DND-41 (cell line): ENCODE measurements at regions not wholly inside any gene's neighbourhood (a gene's known extent, or its start where the extent isn't known, plus 50 kb on each side); places are given as distances from the start of the nearest gene placed in this dataset.

ENCODE experiments used
- ATAC-seq: fragments of 200-7000 bp; cut with Tn5 transposase; 3 replicates; pipeline ENCODE4 v1.9.1; 2021; ENCODE audit warnings: low read depth; ENCODE audit not compliant: insufficient read depth
- DNase-seq: peaks from one replicate; pipeline ENCODE4 v3.0.0-alpha.2; 2020
- H2AFZ ChIP-seq: 2 replicates; pipeline ENCODE4 v1.6.0; 2012; ENCODE audit warnings: low read depth, low read length
- H3K27ac ChIP-seq: 2 replicates; pipeline ENCODE4 v1.5.1; 2012; ENCODE audit warnings: low read length, inconsistent platforms
- H3K27me3 ChIP-seq: fragments of 200-600 bp; sonication (generic); 2 replicates; pipeline ENCODE4 v1.6.0; 2012; ENCODE audit warnings: low read length, mild to moderate bottlenecking, inconsistent platforms; ENCODE audit not compliant: insufficient read depth, poor library complexity
- H3K36me3 ChIP-seq: 2 replicates; pipeline ENCODE4 v1.5.1; 2012; ENCODE audit warnings: low read length, inconsistent platforms; ENCODE audit not compliant: insufficient read depth
- H3K4me1 ChIP-seq: 2 replicates; pipeline ENCODE4 v1.5.1; 2012; ENCODE audit warnings: mild to moderate bottlenecking, low read length; ENCODE audit not compliant: insufficient read depth
- H3K4me2 ChIP-seq: 2 replicates; pipeline ENCODE4 v1.6.0; 2012; ENCODE audit warnings: mild to moderate bottlenecking, moderate library complexity, low read length, inconsistent platforms; ENCODE audit not compliant: insufficient read depth
- H3K4me3 ChIP-seq, 2 experiments: fragments of 200-600 bp in 1 of 2; shearing (Covaris generic) in 1 of 2; 2 replicates each; pipeline ENCODE4 v1.5.1; 2012 to 2016; ENCODE audit warnings: inconsistent platforms in 2 of 2, low read length in 2 of 2, mild to moderate bottlenecking in 2 of 2, low read depth in 1 of 2, moderate library complexity in 1 of 2
- H3K79me2 ChIP-seq: 2 replicates; pipeline ENCODE4 v1.6.0; 2012; ENCODE audit warnings: low read length, inconsistent platforms; ENCODE audit not compliant: insufficient read depth
- H3K9ac ChIP-seq: 2 replicates; pipeline ENCODE4 v1.6.0; 2012; ENCODE audit warnings: low read depth, mild to moderate bottlenecking, inconsistent platforms, low read length, moderate library complexity
- H3K9me3 ChIP-seq: 2 replicates; pipeline ENCODE4 v1.5.1; 2012; ENCODE audit warnings: low read length, moderate library complexity, mild to moderate bottlenecking, inconsistent platforms; ENCODE audit not compliant: insufficient read depth, severe bottlenecking
- H4K20me1 ChIP-seq: 2 replicates; pipeline ENCODE4 v1.6.0; 2012; ENCODE audit warnings: low read length; ENCODE audit not compliant: insufficient read depth
- CTCF ChIP-seq: IDR thresholded peaks from 2 replicates; pipeline ENCODE4 v1.5.1; 2012; ENCODE audit warnings: borderline replicate concordance, low read length, moderate library complexity, mild to moderate bottlenecking; ENCODE audit not compliant: poor library complexity, severe bottlenecking; ENCODE audit errors: extremely low read depth
- EZH2 ChIP-seq: IDR thresholded peaks from 3 replicates; pipeline ENCODE4 v1.6.1; 2012; ENCODE audit warnings: borderline replicate concordance, low read depth, mild to moderate bottlenecking, moderate library complexity, low read length, inconsistent platforms; ENCODE audit not compliant: severe bottlenecking

- Histone ChIP-seq H3K4me3 (no peak overlapping the region), H3K36me3 (no peaks in the 10 kb centered on the region), H3K4me2 (no peak overlapping the region), H3K79me2 (no peaks in the 10 kb centered on the region), H4K20me1 (no peaks in the 10 kb centered on the region), H2AFZ (no peak overlapping the region), H3K9me3 (no peaks in the 10 kb centered on the region), H3K27ac (no peak overlapping the region), H3K9ac (no peak overlapping the region), H3K4me1 (no peaks in the 10 kb centered on the region), H3K27me3 (no peaks in the 10 kb centered on the region)
- TF ChIP-seq EZH2 (no peak), CTCF (no peak)
- ATAC-seq (no peak), DNase-seq (no peak)
Observed at GRCh38 chr6:79302341-79302740, 67.9 kb upstream of the HMGN3 start.

GRCh38 chr6:79301290-79301689 lies 66.8 kb upstream of the HMGN3 start:
- no peaks in the 10 kb centered on the region for H3K9me3 ChIP-seq
- H4K20me1 ChIP-seq = no peaks in the 10 kb centered on the region
- no peak for DNase-seq
- ATAC-seq = no peak
- no peaks in the 10 kb centered on the region for H3K4me1 ChIP-seq
- H3K27me3 ChIP-seq = no peaks in the 10 kb centered on the region
- no peaks in the 10 kb centered on the region for H3K36me3 ChIP-seq
- no peak overlapping the region for H3K4me2 ChIP-seq
- H3K9ac ChIP-seq = no peak overlapping the region
- no peak for TF ChIP-seq EZH2
- no peak for TF ChIP-seq CTCF
- H3K79me2 ChIP-seq = no peaks in the 10 kb centered on the region
- H3K27ac ChIP-seq = no peak overlapping the region
- H3K4me3 ChIP-seq = no peak overlapping the region
- H2AFZ ChIP-seq = no peak overlapping the region

GRCh38 chr6:79296211-79296610 lies 61.7 kb upstream of the HMGN3 start:
- no peaks in the 10 kb centered on the region for H3K4me1 ChIP-seq
- no peaks in the 10 kb centered on the region for H3K79me2 ChIP-seq
- no peak for ATAC-seq
- H3K9ac ChIP-seq = no peak overlapping the region
- H2AFZ ChIP-seq = no peak overlapping the region
- H4K20me1 ChIP-seq = no peaks in the 10 kb centered on the region
- H3K9me3 ChIP-seq = no peaks in the 10 kb centered on the region
- H3K27ac ChIP-seq = no peak overlapping the region
- TF ChIP-seq EZH2 = no peak
- TF ChIP-seq CTCF = no peak
- no peak overlapping the region for H3K4me2 ChIP-seq
- H3K27me3 ChIP-seq = no peaks in the 10 kb centered on the region
- no peaks in the 10 kb centered on the region for H3K36me3 ChIP-seq
- no peak overlapping the region for H3K4me3 ChIP-seq
- DNase-seq = no peak
